Lower leg skin (tissue), 4 donors: ENCODE measurements at regions not wholly inside any gene's neighbourhood (a gene's known extent, or its start where the extent isn't known, plus 50 kb on each side); places are given as distances from the start of the nearest gene placed in this dataset.
"Not testable (repeated sequence)": the region's sequence is repeated elsewhere in the genome, so short reads cannot be mapped to it uniquely, and the experiment has no call there.

ENCODE experiments used
- DNase-seq, 2 donors: peaks; one replicate each; pipeline ENCODE4 v3.0.0-alpha.2; 2019; ENCODE audit warnings: low spot score in 2 of 2
- H3K4me3 ChIP-seq: fragments of 200-600 bp; sonication (generic); 2 replicates; pipeline ENCODE4 v1.5.1; 2017; ENCODE audit warnings: mild to moderate bottlenecking, low read depth; ENCODE audit not compliant: poor library complexity, severe bottlenecking
- POLR2A ChIP-seq, 2 donors: fragments of 450-650 bp; IDR thresholded peaks; one replicate each; pipeline ENCODE4 v1.6.1; 2016 to 2017; ENCODE audit warnings: antibody characterized with exemption in 2 of 2, mild to moderate bottlenecking in 1 of 2, moderate library complexity in 1 of 2
- WGBS, 2 donors: methylation state at CpG; one replicate each; pipeline ENCODE4 v1.1.5; 2018; 5-methylcytosine and 5-hydroxymethylcytosine counted together
- intact Hi-C: fragments of 100-400 bp; cut with DNase I; formaldehyde crosslinking; loops from one replicate; pipeline ENCODE4 v1.15.0; 2023; ENCODE audit warnings: low total_unique reads
- TF ChIP-seq, protein P1 (sequence below), 3 donors: fragments of 450-650 bp; IDR thresholded peaks; one replicate each; pipeline ENCODE4 v1.5.1; 2016; ENCODE audit warnings: antibody characterized with exemption in 3 of 3, mild to moderate bottlenecking in 3 of 3, moderate library complexity in 2 of 3

DNA sequence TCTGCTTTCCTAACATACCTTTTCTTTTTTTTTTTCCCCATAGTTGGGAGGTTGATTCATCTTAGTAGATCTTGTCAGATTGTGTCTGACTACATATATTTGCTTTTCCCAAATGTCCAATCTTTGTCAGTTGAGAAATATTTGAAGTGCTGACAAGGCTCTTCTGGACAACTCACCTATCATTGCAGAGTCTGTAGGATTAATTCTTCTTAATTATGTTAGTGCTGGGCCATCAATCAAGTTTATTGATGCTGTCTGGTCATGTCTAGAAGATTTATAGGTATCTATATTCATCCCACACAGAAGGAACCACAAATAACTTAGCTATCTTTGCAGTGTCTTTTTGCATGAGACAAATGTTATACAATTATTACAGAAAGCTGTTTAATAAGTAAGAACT lies 310.6 kb downstream of the ACTR3B start:
- no peak for TF ChIP-seq POLR2A (IDR thresholded peaks at IDR 0.05)
- TF ChIP-seq, protein P1, sequence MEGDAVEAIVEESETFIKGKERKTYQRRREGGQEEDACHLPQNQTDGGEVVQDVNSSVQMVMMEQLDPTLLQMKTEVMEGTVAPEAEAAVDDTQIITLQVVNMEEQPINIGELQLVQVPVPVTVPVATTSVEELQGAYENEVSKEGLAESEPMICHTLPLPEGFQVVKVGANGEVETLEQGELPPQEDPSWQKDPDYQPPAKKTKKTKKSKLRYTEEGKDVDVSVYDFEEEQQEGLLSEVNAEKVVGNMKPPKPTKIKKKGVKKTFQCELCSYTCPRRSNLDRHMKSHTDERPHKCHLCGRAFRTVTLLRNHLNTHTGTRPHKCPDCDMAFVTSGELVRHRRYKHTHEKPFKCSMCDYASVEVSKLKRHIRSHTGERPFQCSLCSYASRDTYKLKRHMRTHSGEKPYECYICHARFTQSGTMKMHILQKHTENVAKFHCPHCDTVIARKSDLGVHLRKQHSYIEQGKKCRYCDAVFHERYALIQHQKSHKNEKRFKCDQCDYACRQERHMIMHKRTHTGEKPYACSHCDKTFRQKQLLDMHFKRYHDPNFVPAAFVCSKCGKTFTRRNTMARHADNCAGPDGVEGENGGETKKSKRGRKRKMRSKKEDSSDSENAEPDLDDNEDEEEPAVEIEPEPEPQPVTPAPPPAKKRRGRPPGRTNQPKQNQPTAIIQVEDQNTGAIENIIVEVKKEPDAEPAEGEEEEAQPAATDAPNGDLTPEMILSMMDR (IDR thresholded peaks at IDR 0.05), result no peak

GRCh38 chr7:153072806-153073205 lies 313.3 kb downstream of the ACTR3B start:
- intact Hi-C loops, result no loop called here
- no peak overlapping the region for H3K4me3 ChIP-seq
- no peak for DNase-seq
- TF ChIP-seq POLR2A (IDR thresholded peaks at IDR 0.05), result no peak
- TF ChIP-seq, protein P1 (IDR thresholded peaks at IDR 0.05), result no peak
- 43 to 48% methylated on average over 4 of the region's 4 CpGs for WGBS, 2 donors

More for the DNA sequence above, 310.6 kb downstream of the ACTR3B start:
- intact Hi-C loops, result no loop called here
- DNase-seq, result no peak
- no peak overlapping the region for H3K4me3 ChIP-seq

- H3K4me3 ChIP-seq, DNase-seq, intact Hi-C loops: not testable (repeated sequence)
- 88 to 93% methylated on average over 2 of the region's 2 CpGs for WGBS, 2 donors
These were observed 316.7 kb downstream of the ACTR3B start for GRCh38 chr7:153076289-153076688.

DNA sequence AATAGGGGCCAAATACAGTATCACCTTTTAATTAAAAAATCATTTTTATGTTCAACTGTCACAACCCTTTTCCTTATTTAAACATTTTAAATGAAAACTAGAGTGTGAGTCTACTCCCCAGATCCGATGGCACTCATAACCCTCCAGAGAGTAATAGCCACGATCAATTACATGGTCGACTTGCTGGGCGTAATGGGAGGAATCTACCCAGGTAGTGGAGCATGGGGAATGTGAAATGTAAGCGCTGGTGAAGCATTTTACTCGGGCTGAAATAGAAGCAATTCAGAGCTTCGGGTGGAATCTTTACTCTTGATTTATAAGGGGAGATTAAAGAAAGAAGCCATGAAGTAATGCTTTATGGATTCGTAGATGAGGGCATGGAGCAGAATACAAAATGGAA lies 321.9 kb downstream of the ACTR3B start:
- intact Hi-C loops, result no loop called here
- WGBS, 2 donors, result 82% methylated on average over 8 of the region's 8 CpGs

GRCh38 chr7:153084278-153084677 lies 324.7 kb downstream of the ACTR3B start:
- no peak overlapping the region for H3K4me3 ChIP-seq
- peak in 1 of 2 donors; percentile 39 for DNase-seq
- WGBS, 2 donors, result 92 to 93% methylated on average over 6 of the region's 6 CpGs
- TF ChIP-seq POLR2A (IDR thresholded peaks at IDR 0.05), result no peak
- TF ChIP-seq, protein P1 (IDR thresholded peaks at IDR 0.05), result no peak
- intact Hi-C loops, result no loop called here

More for the DNA sequence above, 321.9 kb downstream of the ACTR3B start:
- no peak for TF ChIP-seq POLR2A (IDR thresholded peaks at IDR 0.05)
- TF ChIP-seq, protein P1 (IDR thresholded peaks at IDR 0.05), result no peak
- DNase-seq, result no peak
- H3K4me3 ChIP-seq, result no peak overlapping the region

DNA sequence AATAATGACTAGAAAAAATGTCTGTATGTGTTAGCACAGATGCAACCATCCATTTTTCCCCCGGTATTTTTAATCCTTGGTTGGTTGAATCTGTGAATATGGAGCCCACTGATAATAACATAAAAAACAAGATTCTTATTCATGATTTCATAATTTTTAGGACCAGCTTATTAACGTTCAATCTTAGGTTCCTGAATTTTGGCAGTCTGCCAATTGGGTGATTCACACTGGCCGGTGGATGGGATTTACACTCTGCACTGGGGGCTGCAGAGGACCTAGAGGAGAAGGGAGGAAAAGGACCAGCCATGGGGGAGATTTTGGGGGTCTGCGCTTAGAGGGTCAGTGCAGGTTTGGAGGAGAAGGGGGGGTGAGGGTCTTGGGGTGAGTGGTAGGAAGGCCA lies 327.9 kb downstream of the ACTR3B start:
- 51 to 61% methylated on average over 4 of the region's 4 CpGs for WGBS, 2 donors
- H3K4me3 ChIP-seq, result no peak overlapping the region
- TF ChIP-seq, protein P1 (IDR thresholded peaks at IDR 0.05), result no peak
- no peak for TF ChIP-seq POLR2A (IDR thresholded peaks at IDR 0.05)
- intact Hi-C loops, result no loop called here
- DNase-seq, result no peak
